Peyer's patch (tissue), 4 donors: ENCODE measurements at regions not wholly inside any gene's neighbourhood (a gene's known extent, or its start where the extent isn't known, plus 50 kb on each side); places are given as distances from the start of the nearest gene placed in this dataset.

Experiments used
- POLR2A ChIP-seq, 2 donors: fragments of 450-650 bp; IDR thresholded peaks; one replicate each; pipeline ENCODE4 v1.5.1; 2017; ENCODE audit warnings: antibody characterized with exemption in 2 of 2, mild to moderate bottlenecking in 2 of 2, moderate library complexity in 2 of 2
- TF ChIP-seq, protein P1 (sequence below), 6 experiments: fragments of 450-650 bp in 4 of 6; fragments of 200-600 bp in 2 of 6; sonication (generic) in 1 of 6; IDR thresholded peaks; one replicate each; pipeline ENCODE4 v1.5.1; 2017 to 2019; ENCODE audit warnings: antibody characterized with exemption in 6 of 6, mild to moderate bottlenecking in 3 of 6, moderate library complexity in 1 of 6

DNA sequence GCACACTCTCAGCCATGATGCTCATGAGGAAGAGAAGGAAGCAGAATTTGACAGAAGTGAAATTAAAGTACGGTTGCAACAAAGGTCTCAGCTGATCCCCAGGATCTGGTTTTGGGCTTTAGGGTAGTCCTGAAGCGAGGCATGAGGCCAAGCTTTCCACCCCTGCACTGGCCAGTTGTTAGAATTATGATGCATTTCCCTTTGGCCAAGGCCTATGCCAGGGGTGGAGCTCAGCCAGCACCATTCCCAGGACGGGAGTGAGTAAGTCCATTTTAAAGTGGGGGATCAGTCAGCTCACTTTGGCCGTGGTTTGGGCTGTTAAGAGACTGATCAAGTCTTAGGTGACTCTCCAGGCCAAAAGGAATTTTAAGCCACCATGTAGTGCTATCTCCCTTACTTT is 314.5 kb upstream of the MMADHC start:
- no peak for TF ChIP-seq POLR2A (IDR thresholded peaks at IDR 0.05)
- TF ChIP-seq, protein P1, sequence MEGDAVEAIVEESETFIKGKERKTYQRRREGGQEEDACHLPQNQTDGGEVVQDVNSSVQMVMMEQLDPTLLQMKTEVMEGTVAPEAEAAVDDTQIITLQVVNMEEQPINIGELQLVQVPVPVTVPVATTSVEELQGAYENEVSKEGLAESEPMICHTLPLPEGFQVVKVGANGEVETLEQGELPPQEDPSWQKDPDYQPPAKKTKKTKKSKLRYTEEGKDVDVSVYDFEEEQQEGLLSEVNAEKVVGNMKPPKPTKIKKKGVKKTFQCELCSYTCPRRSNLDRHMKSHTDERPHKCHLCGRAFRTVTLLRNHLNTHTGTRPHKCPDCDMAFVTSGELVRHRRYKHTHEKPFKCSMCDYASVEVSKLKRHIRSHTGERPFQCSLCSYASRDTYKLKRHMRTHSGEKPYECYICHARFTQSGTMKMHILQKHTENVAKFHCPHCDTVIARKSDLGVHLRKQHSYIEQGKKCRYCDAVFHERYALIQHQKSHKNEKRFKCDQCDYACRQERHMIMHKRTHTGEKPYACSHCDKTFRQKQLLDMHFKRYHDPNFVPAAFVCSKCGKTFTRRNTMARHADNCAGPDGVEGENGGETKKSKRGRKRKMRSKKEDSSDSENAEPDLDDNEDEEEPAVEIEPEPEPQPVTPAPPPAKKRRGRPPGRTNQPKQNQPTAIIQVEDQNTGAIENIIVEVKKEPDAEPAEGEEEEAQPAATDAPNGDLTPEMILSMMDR (IDR thresholded peaks at IDR 0.05), result no peak
